Hematopoietic multipotent progenitor cell treated with erythropoietin and hydrocortisone succinate and interleukin-3 and kit ligand, for 15 days (in vitro differentiated cells): ENCODE measurements at regions not wholly inside any gene's neighbourhood (a gene's known extent, or its start where the extent isn't known, plus 50 kb on each side); places are given as distances from the start of the nearest gene placed in this dataset.

ENCODE experiments used
- DNase-seq: peaks from one replicate; pipeline ENCODE4 v3.0.0-alpha.2; 2015; ENCODE audit warnings: low spot score

- no peak for DNase-seq
These were observed 555.6 kb upstream of the FRG1 start for GRCh38 chr4:189385098-189385497.

- DNase-seq, result no peak
These were observed 555.1 kb upstream of the FRG1 start for GRCh38 chr4:189385579-189385978.

- no peak for DNase-seq
These were observed 544.2 kb upstream of the FRG1 start for GRCh38 chr4:189396435-189396834.

- DNase-seq, result no peak
These were observed 536.4 kb upstream of the FRG1 start for GRCh38 chr4:189404271-189404670.

GRCh38 chr4:189409158-189409557, 531.5 kb upstream of the FRG1 start:
- DNase-seq, result no peak

- no peak for DNase-seq
These were observed 526.7 kb upstream of the FRG1 start for GRCh38 chr4:189414021-189414420.

GRCh38 chr4:189420572-189420971, 520.1 kb upstream of the FRG1 start:
- DNase-seq, result no peak

- DNase-seq, result no peak
These were observed 504.5 kb upstream of the FRG1 start for GRCh38 chr4:189436207-189436606.

GRCh38 chr4:189440716-189441115, 500.0 kb upstream of the FRG1 start:
- DNase-seq, result no peak

- DNase-seq, result no peak
These were observed 497.3 kb upstream of the FRG1 start for GRCh38 chr4:189443341-189443740.

- no peak for DNase-seq
These were observed 495.1 kb upstream of the FRG1 start for GRCh38 chr4:189445613-189446012.

GRCh38 chr4:189463734-189464133, 476.9 kb upstream of the FRG1 start:
- DNase-seq, result no peak

- no peak for DNase-seq
These were observed 446.3 kb upstream of the FRG1 start for GRCh38 chr4:189494407-189494806.

- no peak for DNase-seq
These were observed 443.2 kb upstream of the FRG1 start for GRCh38 chr4:189497516-189497915.

- DNase-seq, result no peak
These were observed 442.7 kb upstream of the FRG1 start for GRCh38 chr4:189497996-189498395.

- DNase-seq, result no peak
These were observed 442.2 kb upstream of the FRG1 start for GRCh38 chr4:189498457-189498856.

GRCh38 chr4:189499696-189500095, 441.0 kb upstream of the FRG1 start:
- DNase-seq, result no peak

- DNase-seq, result no peak
These were observed 439.7 kb upstream of the FRG1 start for GRCh38 chr4:189500970-189501369.

- no peak for DNase-seq
These were observed 437.7 kb upstream of the FRG1 start for GRCh38 chr4:189502841-189503435.

GRCh38 chr4:189504220-189504619, 436.5 kb upstream of the FRG1 start:
- DNase-seq, result no peak

- DNase-seq, result no peak
These were observed 435.3 kb upstream of the FRG1 start for GRCh38 chr4:189505380-189505779.

GRCh38 chr4:189506080-189506479, 434.6 kb upstream of the FRG1 start:
- DNase-seq, result no peak

GRCh38 chr4:189507060-189507459, 433.6 kb upstream of the FRG1 start:
- DNase-seq, result no peak

GRCh38 chr4:189510601-189511000, 430.1 kb upstream of the FRG1 start:
- no peak for DNase-seq

GRCh38 chr4:189511581-189511980, 429.1 kb upstream of the FRG1 start:
- no peak for DNase-seq
